ENCODE measurements at regions not wholly inside any gene's neighbourhood (a gene's known extent, or its start where the extent isn't known, plus 50 kb on each side); places are given as distances from the start of the nearest gene placed in this dataset.

GRCh38 chr7:156109988-156110387 lies 297.7 kb upstream of the SHH start:
- CTCF ChIA-PET: no interaction called here
- H3K36me3 Mint-ChIP-seq (ENCODE audit: insufficient read depth, unreplicated experiment): no peaks in the 10 kb centered on the region
- TF ChIP-seq, protein P1, sequence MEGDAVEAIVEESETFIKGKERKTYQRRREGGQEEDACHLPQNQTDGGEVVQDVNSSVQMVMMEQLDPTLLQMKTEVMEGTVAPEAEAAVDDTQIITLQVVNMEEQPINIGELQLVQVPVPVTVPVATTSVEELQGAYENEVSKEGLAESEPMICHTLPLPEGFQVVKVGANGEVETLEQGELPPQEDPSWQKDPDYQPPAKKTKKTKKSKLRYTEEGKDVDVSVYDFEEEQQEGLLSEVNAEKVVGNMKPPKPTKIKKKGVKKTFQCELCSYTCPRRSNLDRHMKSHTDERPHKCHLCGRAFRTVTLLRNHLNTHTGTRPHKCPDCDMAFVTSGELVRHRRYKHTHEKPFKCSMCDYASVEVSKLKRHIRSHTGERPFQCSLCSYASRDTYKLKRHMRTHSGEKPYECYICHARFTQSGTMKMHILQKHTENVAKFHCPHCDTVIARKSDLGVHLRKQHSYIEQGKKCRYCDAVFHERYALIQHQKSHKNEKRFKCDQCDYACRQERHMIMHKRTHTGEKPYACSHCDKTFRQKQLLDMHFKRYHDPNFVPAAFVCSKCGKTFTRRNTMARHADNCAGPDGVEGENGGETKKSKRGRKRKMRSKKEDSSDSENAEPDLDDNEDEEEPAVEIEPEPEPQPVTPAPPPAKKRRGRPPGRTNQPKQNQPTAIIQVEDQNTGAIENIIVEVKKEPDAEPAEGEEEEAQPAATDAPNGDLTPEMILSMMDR (IDR thresholded peaks at IDR 0.05; ENCODE audit: unreplicated experiment): no peak
- H3K9me3 Mint-ChIP-seq (ENCODE audit: low read depth, unreplicated experiment): peaks cover 3% of the 10 kb centered on the region
- H3K4me3 Mint-ChIP-seq (ENCODE audit: low read depth, unreplicated experiment): no peak overlapping the region
- H3K27ac Mint-ChIP-seq (ENCODE audit: unreplicated experiment): no peak overlapping the region
- H3K4me1 Mint-ChIP-seq (ENCODE audit: low read depth, unreplicated experiment): no peaks in the 10 kb centered on the region
- DNase-seq: no peak
- no TSS peak for BruUV-seq (replicated peaks)
- intact Hi-C loops (cut with micrococcal nuclease; ENCODE audit: unreplicated experiment): no loop called here
- H3K27me3 Mint-ChIP-seq (ENCODE audit: unreplicated experiment): peaks cover 15% of the 10 kb centered on the region

DNA sequence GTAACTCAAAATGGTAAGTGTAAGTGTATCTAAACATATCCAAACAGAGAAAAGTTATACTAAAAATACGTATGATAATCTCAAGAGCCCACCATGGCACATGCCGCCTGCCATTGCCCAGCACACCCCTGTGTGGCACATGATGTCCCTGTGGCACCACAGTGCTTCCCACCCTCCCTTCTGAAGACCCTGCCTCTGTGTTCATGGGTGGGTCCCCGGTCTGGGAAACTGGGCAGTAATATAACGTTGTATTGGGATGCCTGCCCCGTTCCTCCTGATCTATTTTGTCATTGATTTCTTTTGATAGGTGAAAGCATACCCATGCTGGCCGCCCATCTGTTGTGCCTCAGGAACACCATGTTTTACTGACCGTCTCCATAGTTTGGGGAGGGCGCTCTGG lies 296.8 kb upstream of the SHH start:
- no peak overlapping the region for H3K4me3 Mint-ChIP-seq (ENCODE audit: low read depth, unreplicated experiment)
- DNase-seq: no peak
- H3K27me3 Mint-ChIP-seq (ENCODE audit: unreplicated experiment): peaks cover 24% of the 10 kb centered on the region
- H3K4me1 Mint-ChIP-seq (ENCODE audit: low read depth, unreplicated experiment): no peaks in the 10 kb centered on the region
- CTCF ChIA-PET: no interaction called here
- BruUV-seq (replicated peaks): no TSS peak
- TF ChIP-seq, protein P1 (IDR thresholded peaks at IDR 0.05; ENCODE audit: unreplicated experiment): no peak
- H3K36me3 Mint-ChIP-seq (ENCODE audit: insufficient read depth, unreplicated experiment): no peaks in the 10 kb centered on the region
- peaks cover 3% of the 10 kb centered on the region for H3K9me3 Mint-ChIP-seq (ENCODE audit: low read depth, unreplicated experiment)
- intact Hi-C loops (cut with micrococcal nuclease; ENCODE audit: unreplicated experiment): no loop called here
- H3K27ac Mint-ChIP-seq (ENCODE audit: unreplicated experiment): no peak overlapping the region

- Mint-ChIP-seq H3K4me3 (ENCODE audit: low read depth, unreplicated experiment) (no peak overlapping the region), H3K27ac (ENCODE audit: unreplicated experiment) (no peak overlapping the region), H3K4me1 (ENCODE audit: low read depth, unreplicated experiment) (no peaks in the 10 kb centered on the region), H3K9me3 (ENCODE audit: low read depth, unreplicated experiment) (peaks cover 3% of the 10 kb centered on the region), H3K27me3 (ENCODE audit: unreplicated experiment) (peaks cover 28% of the 10 kb centered on the region), H3K36me3 (ENCODE audit: insufficient read depth, unreplicated experiment) (no peaks in the 10 kb centered on the region)
- CTCF ChIA-PET: interaction anchor here (0.6 kb wide), 1 partner anchor 140 kb away, joined by 4 read pairs; no protein-coding TSS in a partner anchor
- intact Hi-C loops (cut with micrococcal nuclease; ENCODE audit: unreplicated experiment): no loop called here
- BruUV-seq (replicated peaks): no TSS peak
- no peak for DNase-seq
- TF ChIP-seq, protein P1 (IDR thresholded peaks at IDR 0.05; ENCODE audit: unreplicated experiment): no peak
Measured at GRCh38 chr7:156107957-156108356, 295.7 kb upstream of the SHH start.

DNA sequence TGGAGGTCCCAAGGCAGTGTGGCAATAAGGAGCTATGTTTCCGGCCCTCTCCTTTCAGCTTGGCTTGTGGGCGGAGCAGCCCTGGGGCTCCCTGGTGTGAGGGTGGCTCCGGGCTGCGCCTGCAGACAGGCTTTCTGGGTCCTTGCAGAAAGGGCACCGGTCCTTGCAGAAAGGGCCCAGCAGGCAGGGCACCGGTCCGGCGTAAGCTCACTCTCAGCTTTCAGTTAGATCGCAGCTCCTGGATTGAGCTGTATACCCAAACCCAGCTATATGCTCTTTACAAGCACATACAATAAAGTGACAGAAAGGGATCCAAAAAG lies 293.8 kb upstream of the SHH start:
- TF ChIP-seq, protein P1 (IDR thresholded peaks at IDR 0.05; ENCODE audit: unreplicated experiment): no peak
- BruUV-seq (replicated peaks): no TSS peak
- Mint-ChIP-seq H3K36me3 (ENCODE audit: insufficient read depth, unreplicated experiment) (no peaks in the 10 kb centered on the region), H3K9me3 (ENCODE audit: low read depth, unreplicated experiment) (no peaks in the 10 kb centered on the region), H3K4me3 (ENCODE audit: low read depth, unreplicated experiment) (no peak overlapping the region), H3K27ac (ENCODE audit: unreplicated experiment) (no peak overlapping the region), H3K4me1 (ENCODE audit: low read depth, unreplicated experiment) (no peaks in the 10 kb centered on the region), H3K27me3 (ENCODE audit: unreplicated experiment) (peaks cover 20% of the 10 kb centered on the region)
- intact Hi-C loops (cut with micrococcal nuclease; ENCODE audit: unreplicated experiment): no loop called here
- CTCF ChIA-PET: no interaction called here
- DNase-seq: no peak
